ENCODE measurements at regions not wholly inside any gene's neighbourhood (a gene's known extent, or its start where the extent isn't known, plus 50 kb on each side); places are given as distances from the start of the nearest gene placed in this dataset.

GRCh38 chr1:230010603-230011332, 56.3 kb upstream of the GALNT2 start:
- no peak for DNase-seq (ENCODE audit: low spot score)
- Histone ChIP-seq H3K4me1 (replicated peaks) (no peaks in the 10 kb centered on the region), H3K9me3 (no peaks in the 10 kb centered on the region), H3K4me3 (no peak overlapping the region), H3K27ac (no peak overlapping the region), H3K27me3 (replicated peaks; ENCODE audit: insufficient read depth) (no peaks in the 10 kb centered on the region), H3K36me3 (no peaks in the 10 kb centered on the region)
- intact Hi-C loops (cut with DNase I) = no loop called here
- 59% methylated on average over 7 of the region's 7 CpGs for WGBS
- TF ChIP-seq CTCF (IDR thresholded peaks at IDR 0.05) (no peak), POLR2A (IDR thresholded peaks at IDR 0.05) (no peak), POLR2AphosphoS5 (IDR thresholded peaks at IDR 0.05) (no peak)

GRCh38 chr1:230011333-230012092, 55.5 kb upstream of the GALNT2 start:
- no peaks in the 10 kb centered on the region for H3K36me3 ChIP-seq
- no peak overlapping the region for H3K27ac ChIP-seq
- TF ChIP-seq CTCF (IDR thresholded peaks at IDR 0.05) = no peak
- TF ChIP-seq POLR2A (IDR thresholded peaks at IDR 0.05) = no peak
- TF ChIP-seq POLR2AphosphoS5 (IDR thresholded peaks at IDR 0.05) = no peak
- H3K9me3 ChIP-seq = no peaks in the 10 kb centered on the region
- WGBS = 51% methylated on average over 6 of the region's 6 CpGs
- H3K27me3 ChIP-seq (replicated peaks; ENCODE audit: insufficient read depth) = no peaks in the 10 kb centered on the region
- intact Hi-C loops (cut with DNase I) = no loop called here
- H3K4me1 ChIP-seq (replicated peaks) = no peaks in the 10 kb centered on the region
- H3K4me3 ChIP-seq = no peak overlapping the region
- DNase-seq (ENCODE audit: low spot score) = no peak

GRCh38 chr1:230012093-230012393, 55.0 kb upstream of the GALNT2 start:
- intact Hi-C loops (cut with DNase I) = no loop called here
- H3K4me1 ChIP-seq (replicated peaks) = no peaks in the 10 kb centered on the region
- H3K27ac ChIP-seq = no peak overlapping the region
- no peaks in the 10 kb centered on the region for H3K36me3 ChIP-seq
- TF ChIP-seq POLR2A (IDR thresholded peaks at IDR 0.05) (no peak), POLR2AphosphoS5 (IDR thresholded peaks at IDR 0.05) (no peak), CTCF (IDR thresholded peaks at IDR 0.05) (no peak)
- no peaks in the 10 kb centered on the region for H3K27me3 ChIP-seq (replicated peaks; ENCODE audit: insufficient read depth)
- no peaks in the 10 kb centered on the region for H3K9me3 ChIP-seq
- no peak for DNase-seq (ENCODE audit: low spot score)
- H3K4me3 ChIP-seq = no peak overlapping the region

- no peak for DNase-seq (ENCODE audit: low spot score)
- Histone ChIP-seq H3K36me3 (no peaks in the 10 kb centered on the region), H3K9me3 (no peaks in the 10 kb centered on the region), H3K27ac (no peak overlapping the region), H3K4me1 (replicated peaks) (no peaks in the 10 kb centered on the region), H3K4me3 (no peak overlapping the region), H3K27me3 (replicated peaks; ENCODE audit: insufficient read depth) (no peaks in the 10 kb centered on the region)
- WGBS = 96% methylated on average over 5 of the region's 5 CpGs
- no peak for TF ChIP-seq POLR2A (IDR thresholded peaks at IDR 0.05)
- TF ChIP-seq POLR2AphosphoS5 (IDR thresholded peaks at IDR 0.05) = no peak
- TF ChIP-seq CTCF (IDR thresholded peaks at IDR 0.05) = no peak
- intact Hi-C loops (cut with DNase I) = no loop called here
Measured at GRCh38 chr1:230012741-230013140, 54.3 kb upstream of the GALNT2 start.

GRCh38 chr1:230016159-230016558, 50.9 kb upstream of the GALNT2 start:
- intact Hi-C loops (cut with DNase I) = no loop called here
- DNase-seq (ENCODE audit: low spot score) = no peak
- Histone ChIP-seq H3K27me3 (replicated peaks; ENCODE audit: insufficient read depth) (no peaks in the 10 kb centered on the region), H3K9me3 (no peaks in the 10 kb centered on the region), H3K4me3 (no peak overlapping the region), H3K27ac (no peak overlapping the region), H3K36me3 (no peaks in the 10 kb centered on the region), H3K4me1 (replicated peaks) (no peaks in the 10 kb centered on the region)
- WGBS = 79% methylated on average over 5 of the region's 5 CpGs
- TF ChIP-seq POLR2AphosphoS5 (IDR thresholded peaks at IDR 0.05) (no peak), POLR2A (IDR thresholded peaks at IDR 0.05) (no peak), CTCF (IDR thresholded peaks at IDR 0.05) (no peak)

All from prostate gland (tissue), 2 donors.